ENCODE measurements at regions not wholly inside any gene's neighbourhood (a gene's known extent, or its start where the extent isn't known, plus 50 kb on each side); places are given as distances from the start of the nearest gene placed in this dataset.

DNA sequence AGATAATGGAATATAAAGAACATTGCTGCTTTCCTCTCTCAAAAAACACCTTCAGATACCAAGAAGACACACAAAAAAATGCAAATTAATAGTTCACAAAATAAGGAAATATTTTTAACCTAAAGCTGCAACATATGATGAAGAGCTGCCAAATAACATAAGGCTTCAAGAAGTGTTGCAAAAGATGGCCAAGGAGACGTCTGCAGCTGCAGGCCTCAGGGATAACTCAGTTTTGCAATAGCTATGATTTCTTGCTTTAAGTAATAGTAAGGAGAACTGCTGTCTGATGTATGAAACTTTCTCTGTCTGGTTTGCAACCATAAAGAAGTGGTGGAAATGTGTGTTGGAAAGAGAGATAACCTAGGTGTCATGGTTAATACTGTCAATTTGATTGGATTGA lies 1237.5 kb downstream of the MRPL39 start:
- TF ChIP-seq, protein P1, sequence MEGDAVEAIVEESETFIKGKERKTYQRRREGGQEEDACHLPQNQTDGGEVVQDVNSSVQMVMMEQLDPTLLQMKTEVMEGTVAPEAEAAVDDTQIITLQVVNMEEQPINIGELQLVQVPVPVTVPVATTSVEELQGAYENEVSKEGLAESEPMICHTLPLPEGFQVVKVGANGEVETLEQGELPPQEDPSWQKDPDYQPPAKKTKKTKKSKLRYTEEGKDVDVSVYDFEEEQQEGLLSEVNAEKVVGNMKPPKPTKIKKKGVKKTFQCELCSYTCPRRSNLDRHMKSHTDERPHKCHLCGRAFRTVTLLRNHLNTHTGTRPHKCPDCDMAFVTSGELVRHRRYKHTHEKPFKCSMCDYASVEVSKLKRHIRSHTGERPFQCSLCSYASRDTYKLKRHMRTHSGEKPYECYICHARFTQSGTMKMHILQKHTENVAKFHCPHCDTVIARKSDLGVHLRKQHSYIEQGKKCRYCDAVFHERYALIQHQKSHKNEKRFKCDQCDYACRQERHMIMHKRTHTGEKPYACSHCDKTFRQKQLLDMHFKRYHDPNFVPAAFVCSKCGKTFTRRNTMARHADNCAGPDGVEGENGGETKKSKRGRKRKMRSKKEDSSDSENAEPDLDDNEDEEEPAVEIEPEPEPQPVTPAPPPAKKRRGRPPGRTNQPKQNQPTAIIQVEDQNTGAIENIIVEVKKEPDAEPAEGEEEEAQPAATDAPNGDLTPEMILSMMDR (IDR thresholded peaks at IDR 0.05; ENCODE audit: extremely low read depth in 1 of 2, insufficient read depth in 1 of 2, low read depth in 1 of 2, low read length in 2 of 2), result no peak
- TF ChIP-seq POLR2A (IDR thresholded peaks at IDR 0.05; ENCODE audit: low read depth, low read length), result no peak
- no peak for TF ChIP-seq MYC (IDR thresholded peaks at IDR 0.05; ENCODE audit: low read depth, low read length)
- TF ChIP-seq EZH2 (IDR thresholded peaks at IDR 0.05; ENCODE audit: borderline replicate concordance, low read depth, low read length, severe bottlenecking), result no peak
- no peak for TF ChIP-seq JUN (IDR thresholded peaks at IDR 0.05; ENCODE audit: borderline replicate concordance, insufficient read depth, insufficient read length, low read depth)
- TF ChIP-seq POLR2AphosphoS5 (IDR thresholded peaks at IDR 0.05; ENCODE audit: insufficient read depth, low read depth, low read length), result no peak

All from endothelial cell of umbilical vein (primary cell).